ENCODE measurements at regions not wholly inside any gene's neighbourhood (a gene's known extent, or its start where the extent isn't known, plus 50 kb on each side); places are given as distances from the start of the nearest gene placed in this dataset.

GRCh38 chr20:48194583-48194982, 409.3 kb upstream of the SULF2 start:
- DNase-seq, result no peak

- no peak for DNase-seq
Observed at GRCh38 chr20:48193627-48194425, 408.5 kb upstream of the SULF2 start.

GRCh38 chr20:48192109-48192508, 406.8 kb upstream of the SULF2 start:
- no peak for DNase-seq

GRCh38 chr20:48191200-48191599, 405.9 kb upstream of the SULF2 start:
- DNase-seq, result no peak

- no peak for DNase-seq
Observed at GRCh38 chr20:48190757-48191156, 405.5 kb upstream of the SULF2 start.

GRCh38 chr20:48189181-48189580, 403.9 kb upstream of the SULF2 start:
- DNase-seq, result no peak

- no peak for DNase-seq
Observed at GRCh38 chr20:48187851-48188250, 402.6 kb upstream of the SULF2 start.

GRCh38 chr20:48186915-48187314, 401.6 kb upstream of the SULF2 start:
- DNase-seq, result no peak

GRCh38 chr20:48186447-48186846, 401.2 kb upstream of the SULF2 start:
- no peak for DNase-seq

- DNase-seq, result no peak
Observed at GRCh38 chr20:48184229-48184628, 398.9 kb upstream of the SULF2 start.

- no peak for DNase-seq
Observed at GRCh38 chr20:48181261-48181935, 396.1 kb upstream of the SULF2 start.

GRCh38 chr20:48180618-48181017, 395.3 kb upstream of the SULF2 start:
- DNase-seq, result no peak

- DNase-seq, result no peak
Observed at GRCh38 chr20:48180024-48180423, 394.7 kb upstream of the SULF2 start.

- no peak for DNase-seq
Observed at GRCh38 chr20:48178633-48179032, 393.4 kb upstream of the SULF2 start.

GRCh38 chr20:48177058-48177457, 391.8 kb upstream of the SULF2 start:
- DNase-seq, result no peak

GRCh38 chr20:48176139-48176538, 390.9 kb upstream of the SULF2 start:
- DNase-seq, result no peak

GRCh38 chr20:48175261-48175660, 390.0 kb upstream of the SULF2 start:
- no peak for DNase-seq

GRCh38 chr20:48172357-48172702, 387.0 kb upstream of the SULF2 start:
- DNase-seq, result no peak

GRCh38 chr20:48171626-48172356, 386.5 kb upstream of the SULF2 start:
- DNase-seq, result no peak

GRCh38 chr20:48171071-48171470, 385.8 kb upstream of the SULF2 start:
- DNase-seq, result no peak

- no peak for DNase-seq
Observed at GRCh38 chr20:48170625-48171024, 385.3 kb upstream of the SULF2 start.

GRCh38 chr20:48169650-48170225, 384.5 kb upstream of the SULF2 start:
- DNase-seq, result no peak

- DNase-seq, result no peak
Observed at GRCh38 chr20:48166082-48166835, 381.0 kb upstream of the SULF2 start.

All from CD4-positive, alpha-beta T cell treated with Interferon alpha-2 for 1 hour (primary cell).